ENCODE measurements at regions not wholly inside any gene's neighbourhood (a gene's known extent, or its start where the extent isn't known, plus 50 kb on each side); places are given as distances from the start of the nearest gene placed in this dataset.

DNA sequence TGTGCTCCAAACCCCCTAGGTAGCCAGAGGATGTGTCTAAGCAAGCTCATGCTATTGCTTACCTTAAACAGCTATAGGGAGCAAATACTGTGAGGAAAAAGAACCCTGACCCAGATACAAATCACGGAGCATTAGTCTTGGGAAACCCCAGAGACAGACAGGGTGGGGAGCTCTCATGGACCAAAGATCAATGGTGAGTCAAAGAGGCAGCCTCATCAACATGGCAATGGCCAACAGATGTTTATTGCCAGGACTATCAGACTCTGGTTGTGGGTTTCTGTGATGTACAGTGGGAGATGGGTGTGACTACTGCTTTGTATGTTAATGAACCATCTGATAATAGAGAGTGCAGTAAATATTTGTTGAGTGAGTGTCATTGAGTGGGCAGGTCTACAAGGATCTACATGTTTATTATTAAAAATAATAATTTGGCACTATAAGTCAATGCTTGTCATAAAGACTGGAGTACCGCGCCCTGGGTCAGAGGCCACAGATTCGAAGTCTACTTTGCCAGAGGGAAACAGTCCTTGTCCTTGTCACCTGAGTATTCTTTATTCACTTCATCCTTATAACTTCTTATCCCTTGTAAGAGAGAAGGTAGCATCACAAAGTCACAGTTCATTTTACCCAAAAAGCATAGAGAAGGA, 56.5 kb upstream of the RAI14 start:
- TF ChIP-seq CTCF (IDR thresholded peaks at IDR 0.05) (no peak), POLR2A (IDR thresholded peaks at IDR 0.05) (no peak)
